ENCODE measurements at regions not wholly inside any gene's neighbourhood (a gene's known extent, or its start where the extent isn't known, plus 50 kb on each side); places are given as distances from the start of the nearest gene placed in this dataset.

GRCh38 chr5:110096419-110096818 lies 406.7 kb downstream of the MAN2A1 start:
- Histone ChIP-seq H3K4me3 (no peak overlapping the region), H3K9ac (no peak overlapping the region), H3F3A (ENCODE audit: low read depth) (no peaks in the 10 kb centered on the region), H2AFZ (replicated peaks) (no peak overlapping the region), H3K79me2 (ENCODE audit: low read depth) (no peaks in the 10 kb centered on the region), H3K9me3 (ENCODE audit: low read depth) (no peaks in the 10 kb centered on the region), H4K20me1 (ENCODE audit: low read depth) (no peaks in the 10 kb centered on the region), H3K4me1 (no peaks in the 10 kb centered on the region), H3K27ac (no peak overlapping the region), H3K27me3 (no peaks in the 10 kb centered on the region), H3K4me2 (no peak overlapping the region), H3K36me3 (no peaks in the 10 kb centered on the region)
- Mint-ChIP-seq H3K9me3 (peaks cover 2% of the 10 kb centered on the region), H3K27me3 (ENCODE audit: insufficient read depth, low read depth) (peaks cover 2% of the 10 kb centered on the region), H3K27ac (no peak overlapping the region), H3K36me3 (peaks cover 2% of the 10 kb centered on the region), H3K4me3 (no peak overlapping the region), H3K4me1 (no peaks in the 10 kb centered on the region)
- TF ChIP-seq EZH2phosphoT487 (IDR thresholded peaks at IDR 0.05) (no peak), CTCF (IDR thresholded peaks at IDR 0.05) (no peak), EZH2 (IDR thresholded peaks at IDR 0.05) (no peak)
- no peak for DNase-seq (ENCODE audit: low spot score)

GRCh38 chr5:110099572-110099971 lies 409.8 kb downstream of the MAN2A1 start:
- H2AFZ ChIP-seq (replicated peaks), result no peak overlapping the region
- H3K4me2 ChIP-seq, result no peak overlapping the region
- H3K9me3 ChIP-seq (ENCODE audit: low read depth), result no peaks in the 10 kb centered on the region
- no peaks in the 10 kb centered on the region for H3K27me3 ChIP-seq
- TF ChIP-seq EZH2 (IDR thresholded peaks at IDR 0.05) (no peak), CTCF (IDR thresholded peaks at IDR 0.05) (no peak)
- no peaks in the 10 kb centered on the region for H4K20me1 ChIP-seq (ENCODE audit: low read depth)
- no peak overlapping the region for H3K27ac Mint-ChIP-seq
- H3K4me1 ChIP-seq, result peaks cover 23% of the 10 kb centered on the region
- H3K27me3 Mint-ChIP-seq (ENCODE audit: insufficient read depth, low read depth), result peaks cover 2% of the 10 kb centered on the region
- H3K4me1 Mint-ChIP-seq, result peaks cover 10% of the 10 kb centered on the region
- no peak overlapping the region for H3K27ac ChIP-seq
- no peak overlapping the region for H3K9ac ChIP-seq
- peaks cover 2% of the 10 kb centered on the region for H3K9me3 Mint-ChIP-seq
- H3K79me2 ChIP-seq (ENCODE audit: low read depth), result no peaks in the 10 kb centered on the region
- H3F3A ChIP-seq (ENCODE audit: low read depth), result no peaks in the 10 kb centered on the region
- H3K4me3 Mint-ChIP-seq, result no peak overlapping the region
- no peaks in the 10 kb centered on the region for H3K36me3 ChIP-seq
- peaks cover 2% of the 10 kb centered on the region for H3K36me3 Mint-ChIP-seq
- H3K4me3 ChIP-seq, result no peak overlapping the region
- no peak for DNase-seq (ENCODE audit: low spot score)

GRCh38 chr5:110103081-110103480 lies 413.4 kb downstream of the MAN2A1 start:
- no peaks in the 10 kb centered on the region for H3K9me3 ChIP-seq (ENCODE audit: low read depth)
- H3K27ac ChIP-seq, result no peak overlapping the region
- H3K79me2 ChIP-seq (ENCODE audit: low read depth), result no peaks in the 10 kb centered on the region
- Mint-ChIP-seq H3K4me1 (peaks cover 10% of the 10 kb centered on the region), H3K4me3 (no peak overlapping the region), H3K9me3 (peaks cover 2% of the 10 kb centered on the region), H3K27me3 (ENCODE audit: insufficient read depth, low read depth) (peaks cover 4% of the 10 kb centered on the region), H3K36me3 (peaks cover 2% of the 10 kb centered on the region), H3K27ac (no peak overlapping the region)
- no peak overlapping the region for H3K4me3 ChIP-seq
- H3F3A ChIP-seq (ENCODE audit: low read depth), result no peaks in the 10 kb centered on the region
- H3K4me1 ChIP-seq, result peaks cover 23% of the 10 kb centered on the region
- H3K9ac ChIP-seq, result no peak overlapping the region
- no peaks in the 10 kb centered on the region for H3K36me3 ChIP-seq
- H4K20me1 ChIP-seq (ENCODE audit: low read depth), result no peaks in the 10 kb centered on the region
- TF ChIP-seq CTCF (IDR thresholded peaks at IDR 0.05), result no peak
- no peak for TF ChIP-seq EZH2phosphoT487 (IDR thresholded peaks at IDR 0.05)
- TF ChIP-seq EZH2 (IDR thresholded peaks at IDR 0.05), result no peak
- no peak for DNase-seq (ENCODE audit: low spot score)
- no peak overlapping the region for H3K4me2 ChIP-seq
- H2AFZ ChIP-seq (replicated peaks), result no peak overlapping the region
- no peaks in the 10 kb centered on the region for H3K27me3 ChIP-seq

Data from neural progenitor cell (in vitro differentiated cells).